ENCODE measurements at regions not wholly inside any gene's neighbourhood (a gene's known extent, or its start where the extent isn't known, plus 50 kb on each side); places are given as distances from the start of the nearest gene placed in this dataset.
"Not testable (repeated sequence)": the region's sequence is repeated elsewhere in the genome, so short reads cannot be mapped to it uniquely, and the experiment has no call there.

GRCh38 chr7:113207441-113207840 is 89.1 kb upstream of the SMIM30 start:
- DNase-seq = no peak

GRCh38 chr7:113204415-113204814 is 86.1 kb upstream of the SMIM30 start:
- DNase-seq = no peak

GRCh38 chr7:113202284-113202683 is 83.9 kb upstream of the SMIM30 start:
- no peak for DNase-seq

GRCh38 chr7:113200281-113200680 is 81.9 kb upstream of the SMIM30 start:
- DNase-seq = no peak

- no peak for DNase-seq
Measured at GRCh38 chr7:113199841-113200240, 81.5 kb upstream of the SMIM30 start.

GRCh38 chr7:113199136-113199535 is 80.8 kb upstream of the SMIM30 start:
- DNase-seq = no peak

GRCh38 chr7:113198226-113198625 is 79.9 kb upstream of the SMIM30 start:
- DNase-seq = no peak

GRCh38 chr7:113197274-113197673 is 78.9 kb upstream of the SMIM30 start:
- DNase-seq = no peak

- DNase-seq = no peak
Measured at GRCh38 chr7:113188396-113188795, 70.0 kb upstream of the SMIM30 start.

- DNase-seq = no peak
Measured at GRCh38 chr7:113179313-113179712, 61.0 kb upstream of the SMIM30 start.

- DNase-seq = no peak
Measured at GRCh38 chr7:113176836-113177235, 58.5 kb upstream of the SMIM30 start.

GRCh38 chr7:113176180-113176579 is 57.8 kb upstream of the SMIM30 start:
- not testable (repeated sequence) for DNase-seq

GRCh38 chr7:113175525-113176104 is 57.3 kb upstream of the SMIM30 start:
- DNase-seq = no peak

GRCh38 chr7:113172726-113173125 is 54.4 kb upstream of the SMIM30 start:
- DNase-seq = no peak

GRCh38 chr7:113170591-113170990 is 52.2 kb upstream of the SMIM30 start:
- no peak for DNase-seq
